GM21737 (cell line): ENCODE measurements at regions not wholly inside any gene's neighbourhood (a gene's known extent, or its start where the extent isn't known, plus 50 kb on each side); places are given as distances from the start of the nearest gene placed in this dataset.

ENCODE experiments used
- ATAC-seq: cut with Tn5 transposase; IDR thresholded peaks from one replicate; pipeline ENCODE4 v1.9.1; 2021; ENCODE audit warnings: mild to moderate bottlenecking, moderate library complexity; ENCODE audit not compliant: unreplicated experiment

DNA sequence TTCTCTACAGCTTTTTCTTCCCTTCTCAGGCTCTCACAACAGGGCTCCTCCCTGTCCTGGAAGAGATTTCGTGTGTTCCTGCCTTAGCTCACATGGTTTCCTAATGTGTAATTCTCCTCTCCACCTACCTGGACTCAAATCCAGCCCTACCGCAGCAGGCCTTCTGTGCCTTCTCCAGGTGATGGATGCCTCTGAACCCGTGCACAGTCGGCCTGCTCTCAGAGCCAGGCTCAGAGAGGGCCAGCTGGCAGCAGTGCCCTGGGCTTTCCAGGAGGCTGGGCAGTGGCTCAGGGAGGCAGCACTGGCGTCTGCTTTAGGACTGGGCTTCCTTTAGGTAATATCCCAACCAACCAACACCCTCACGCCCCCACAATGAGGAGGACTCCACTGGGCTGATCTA is 123.2 kb upstream of the TMC3 start:
- ATAC-seq, result no peak

DNA sequence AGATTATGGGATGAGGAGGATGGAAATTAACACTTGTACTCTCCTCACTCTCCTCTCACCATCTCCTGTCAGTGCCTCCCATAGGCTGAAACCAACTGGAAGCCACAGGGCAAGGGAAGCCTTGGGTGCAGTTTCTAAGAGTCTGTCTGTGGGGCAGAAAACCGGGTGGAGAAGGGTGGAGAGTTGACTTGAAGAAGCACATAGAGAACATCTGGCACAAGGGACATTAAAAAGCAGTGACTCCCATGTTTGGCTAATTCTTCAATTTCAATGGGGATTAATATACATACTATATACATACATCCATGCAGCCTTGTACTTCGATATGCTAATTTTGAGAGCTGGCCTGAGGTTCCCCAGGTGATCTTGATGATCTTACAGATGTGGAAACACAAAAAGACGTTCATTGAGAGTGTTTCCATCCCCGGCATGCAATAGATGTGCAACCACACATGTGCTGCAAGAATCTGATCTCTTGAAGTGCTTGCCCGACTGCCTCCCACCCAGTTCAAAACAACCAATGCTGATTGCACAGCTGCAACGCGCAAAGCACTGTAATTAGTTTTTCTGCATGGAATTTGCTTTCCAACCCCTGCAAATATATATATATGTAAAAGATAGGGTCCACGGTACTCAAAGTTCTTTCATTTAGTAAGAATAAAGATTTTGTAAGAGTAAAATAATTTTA is 121.9 kb upstream of the TMC3 start:
- no peak for ATAC-seq

DNA sequence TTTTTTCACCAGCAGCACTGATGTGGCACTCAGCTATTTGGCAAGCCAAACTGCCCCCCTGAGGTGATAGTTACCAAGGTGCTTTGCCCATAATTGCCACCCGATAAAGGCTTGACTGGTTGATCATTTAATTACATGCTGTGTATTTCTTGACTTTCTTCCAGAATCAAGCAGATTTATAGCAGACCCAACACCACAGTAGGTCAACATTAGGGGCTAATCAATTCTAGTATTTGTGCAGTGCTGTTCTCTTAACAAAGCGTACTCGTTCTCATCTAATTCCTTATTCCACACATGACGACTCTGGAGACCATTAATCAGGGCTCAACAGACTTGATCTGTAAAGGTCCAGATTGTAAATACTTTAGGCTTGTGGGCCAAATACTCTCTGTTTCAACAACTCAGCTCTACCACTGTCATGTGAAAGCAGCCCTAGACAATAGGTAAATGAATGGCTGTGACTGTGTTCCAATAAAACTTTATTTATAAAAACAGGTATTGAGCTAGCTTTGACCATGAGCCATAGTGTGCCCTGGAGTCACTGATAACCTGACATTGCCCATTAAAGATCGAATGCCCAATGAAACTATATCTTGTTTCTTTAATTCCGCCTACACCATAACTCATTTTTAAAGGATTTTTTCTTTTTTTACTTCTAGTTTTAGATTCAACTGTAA is 119.1 kb upstream of the TMC3 start:
- ATAC-seq, result no peak

DNA sequence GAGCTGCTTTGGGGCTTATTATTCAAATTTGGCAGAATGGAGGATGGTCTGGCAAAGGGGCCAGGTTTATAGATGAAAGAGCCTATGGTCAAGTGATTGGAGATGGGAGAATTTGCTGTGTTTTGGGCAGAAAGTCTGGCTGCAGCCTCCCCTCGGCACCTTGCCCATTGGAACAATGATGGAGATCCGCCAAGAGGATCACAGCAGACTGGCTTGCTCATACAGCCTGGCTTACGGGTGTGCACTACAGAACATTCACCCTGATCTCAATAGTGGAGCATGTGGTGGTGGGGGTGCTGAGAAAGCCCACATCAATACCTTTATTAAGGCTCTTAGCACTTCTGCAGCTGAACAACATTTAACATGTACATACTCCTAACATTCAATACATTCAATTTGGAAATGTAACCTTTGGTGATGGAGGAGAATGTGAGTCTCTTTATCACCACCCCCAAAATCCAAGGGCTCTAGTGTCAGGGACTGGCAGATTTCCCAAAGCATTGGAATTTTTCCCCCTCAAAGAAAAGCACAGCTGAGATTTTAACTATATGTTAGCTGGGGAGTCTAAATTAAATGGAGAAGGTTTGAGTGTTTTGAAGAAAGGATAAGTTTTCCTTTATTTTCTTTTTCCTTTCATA is 118.4 kb upstream of the TMC3 start:
- ATAC-seq, result no peak

DNA sequence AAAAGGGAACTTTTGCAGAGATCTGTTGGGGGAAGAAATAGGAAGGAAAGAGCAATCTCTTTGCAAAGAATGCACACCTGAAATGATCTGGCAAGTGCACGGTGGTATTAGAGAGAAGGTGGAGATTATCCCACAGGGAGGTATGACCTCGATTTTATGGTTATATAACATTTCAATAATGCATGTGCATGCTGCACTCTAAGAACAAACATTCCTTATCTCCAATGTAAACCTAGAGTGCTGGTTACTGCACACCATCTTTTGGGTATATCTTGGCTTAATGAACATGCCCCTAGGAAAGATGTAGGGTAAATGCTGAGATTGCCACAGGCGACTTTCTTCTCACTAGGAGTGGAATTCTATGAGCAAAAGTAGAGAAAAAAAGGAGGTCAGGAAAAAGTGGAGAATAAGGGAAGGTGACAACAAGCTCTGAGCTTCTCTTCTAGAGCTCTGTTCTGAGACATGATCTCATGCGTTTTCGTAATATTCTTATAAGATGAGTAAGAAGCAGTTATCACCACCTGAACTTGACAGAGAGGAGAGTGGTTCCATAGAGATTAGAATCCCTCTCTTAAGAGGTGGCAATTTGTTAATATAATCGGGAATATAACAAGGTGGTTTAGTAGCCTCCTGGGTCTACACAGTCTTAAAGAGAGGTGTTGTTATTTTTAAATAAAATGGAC is 117.5 kb upstream of the TMC3 start:
- no peak for ATAC-seq

DNA sequence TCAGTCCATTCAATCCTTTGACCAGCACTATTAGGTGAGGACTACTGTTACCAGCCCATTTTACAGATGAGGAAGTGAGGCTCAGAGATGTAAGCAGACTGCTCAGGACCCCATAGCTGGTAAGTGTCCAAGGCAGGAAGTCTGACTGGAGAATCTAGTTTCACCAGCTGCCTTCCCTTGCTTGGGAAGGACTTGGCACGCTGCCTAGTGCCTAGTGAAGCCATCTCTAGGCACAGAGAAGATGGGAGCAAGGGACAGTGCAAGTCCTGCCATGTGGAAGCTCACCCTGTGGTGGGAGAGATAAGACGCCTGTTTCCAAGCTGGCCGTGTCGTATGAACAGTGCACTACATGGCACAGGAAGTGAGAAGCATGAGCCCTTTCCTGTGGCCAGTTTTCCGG is 111.8 kb upstream of the TMC3 start:
- no peak for ATAC-seq

DNA sequence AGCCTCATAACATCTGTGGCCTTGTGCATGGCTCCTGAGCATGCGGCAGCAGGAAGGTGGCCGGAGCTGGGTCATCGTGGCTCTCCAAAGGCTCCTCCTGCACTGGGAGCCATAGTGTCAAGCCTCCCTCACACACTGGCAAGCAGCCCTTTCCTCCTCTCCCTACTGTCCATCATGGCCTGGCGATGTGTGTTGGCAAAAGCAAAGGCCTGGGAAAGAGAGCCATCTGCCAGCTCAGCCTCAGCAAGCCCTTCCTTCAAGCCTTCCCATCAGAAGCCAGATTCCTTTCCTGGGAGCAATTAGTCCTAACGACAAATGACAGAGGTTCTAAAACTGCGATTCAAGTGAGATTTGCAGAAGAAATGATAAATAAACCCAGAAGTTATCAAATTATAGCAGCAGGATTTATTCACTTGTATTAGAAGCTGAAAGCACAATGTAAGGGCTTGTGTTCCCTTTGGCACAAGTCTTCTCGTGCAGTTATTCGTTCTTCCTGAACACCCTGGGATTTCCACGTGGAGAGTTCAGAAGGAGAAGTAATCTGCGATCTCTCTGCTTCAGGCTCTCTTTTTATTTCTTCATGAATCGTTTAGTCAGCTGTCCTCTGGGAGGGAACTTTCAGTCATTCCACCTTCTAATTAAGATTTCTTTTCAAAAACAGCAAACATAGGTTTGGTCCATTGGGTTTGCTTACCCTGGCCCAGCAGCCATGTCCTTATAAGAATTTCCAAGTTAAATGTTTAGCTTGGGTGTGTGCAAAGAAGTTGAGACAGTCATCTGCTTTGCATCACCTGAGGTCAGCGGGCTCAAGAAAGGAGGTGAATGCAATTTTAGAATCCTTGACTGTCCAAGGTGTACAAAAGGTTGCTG is 110.3 kb upstream of the TMC3 start:
- no peak for ATAC-seq

DNA sequence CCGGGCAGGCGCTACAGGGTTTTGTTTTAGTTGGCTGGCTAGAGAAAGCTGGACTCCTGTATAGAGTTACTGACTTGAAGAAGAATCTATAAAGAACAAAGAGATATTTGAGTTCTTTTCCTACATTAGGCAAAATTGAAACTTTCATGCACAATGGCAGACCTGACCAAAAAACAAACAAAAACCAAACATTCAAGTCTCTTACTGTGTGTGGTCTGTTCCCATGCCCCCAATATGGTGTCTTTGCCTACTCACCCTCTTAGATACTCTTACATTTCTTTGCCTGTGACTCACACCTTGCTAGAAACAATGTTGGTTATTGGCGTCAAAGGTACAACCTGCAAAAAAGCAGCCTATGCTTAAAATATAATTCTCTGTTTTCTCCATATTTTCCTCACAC is 109.5 kb upstream of the TMC3 start:
- no peak for ATAC-seq

DNA sequence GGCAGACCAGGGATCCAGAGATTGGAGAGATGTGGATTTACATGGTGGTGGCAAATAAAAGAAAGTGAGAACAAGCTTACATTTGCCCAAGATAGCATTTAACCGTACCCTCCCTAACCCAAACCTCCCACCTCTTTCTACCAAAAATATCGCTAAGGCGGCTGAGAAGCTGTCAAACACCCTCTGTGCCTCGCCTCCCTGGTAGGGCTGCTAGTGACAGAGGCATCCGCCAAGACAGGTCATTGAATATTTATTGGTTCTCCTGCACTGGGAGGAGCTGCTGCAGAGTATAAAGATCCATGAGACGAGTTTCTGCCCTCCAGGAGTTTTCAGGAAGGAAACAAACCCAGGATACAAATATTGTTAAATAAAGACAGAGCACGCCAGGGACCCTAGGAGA is 107.3 kb upstream of the TMC3 start:
- ATAC-seq, result no peak

DNA sequence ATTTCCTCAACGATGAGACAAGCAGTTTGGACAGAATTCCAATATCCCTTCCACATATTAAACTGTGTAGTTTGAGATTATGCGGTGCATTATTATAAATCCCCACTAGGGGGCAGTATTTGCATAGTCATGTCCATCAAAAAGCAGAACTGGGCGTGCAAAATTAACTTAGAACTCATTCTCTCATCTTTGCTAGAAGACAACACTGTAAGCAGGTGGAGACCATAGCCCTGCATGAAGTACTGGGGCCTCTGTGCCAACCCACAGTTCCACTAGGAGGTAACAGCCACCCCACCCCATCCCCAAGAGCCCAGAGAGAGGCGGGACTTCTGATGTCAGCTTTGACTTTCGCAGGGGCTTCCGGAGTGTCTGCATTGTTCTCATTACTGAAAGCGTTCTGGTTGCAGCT is 106.6 kb upstream of the TMC3 start:
- ATAC-seq, result no peak

DNA sequence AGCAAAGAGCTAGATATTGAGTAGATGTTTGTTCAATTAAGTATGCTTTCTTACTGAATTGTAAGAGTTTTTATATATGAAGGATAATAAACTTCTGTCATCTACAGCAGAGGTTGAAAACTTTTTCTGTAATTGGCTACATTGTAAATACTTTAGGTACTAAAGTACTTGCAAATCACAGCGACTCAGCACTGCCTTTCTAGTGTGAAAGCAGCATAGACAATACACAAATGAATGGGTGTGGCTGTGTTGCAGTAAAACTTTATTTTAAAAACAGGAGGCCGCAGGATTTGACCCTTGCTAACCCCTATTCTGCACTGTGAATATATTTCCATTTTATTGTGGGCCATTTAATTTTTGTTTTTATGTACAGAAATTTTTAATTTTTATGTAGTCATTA is 104.3 kb upstream of the TMC3 start:
- no peak for ATAC-seq

DNA sequence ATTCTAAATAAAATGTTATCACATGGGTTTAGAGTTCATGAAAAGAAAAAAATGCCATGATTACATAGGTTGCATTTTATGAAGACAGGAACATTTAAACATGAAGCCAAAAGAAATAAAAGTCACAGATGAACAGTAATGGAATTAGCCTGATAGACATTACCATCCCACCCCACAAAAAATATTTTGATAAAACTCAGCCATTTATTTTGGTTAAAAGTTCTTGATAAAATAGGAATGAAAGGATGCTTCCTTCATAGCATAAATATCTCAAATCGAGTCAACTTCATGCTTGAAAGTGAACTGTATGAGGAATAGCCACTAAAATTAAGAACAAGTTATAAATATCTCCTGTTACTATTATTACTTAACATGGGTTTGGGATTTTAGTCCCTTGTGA is 101.9 kb upstream of the TMC3 start:
- ATAC-seq, result no peak

DNA sequence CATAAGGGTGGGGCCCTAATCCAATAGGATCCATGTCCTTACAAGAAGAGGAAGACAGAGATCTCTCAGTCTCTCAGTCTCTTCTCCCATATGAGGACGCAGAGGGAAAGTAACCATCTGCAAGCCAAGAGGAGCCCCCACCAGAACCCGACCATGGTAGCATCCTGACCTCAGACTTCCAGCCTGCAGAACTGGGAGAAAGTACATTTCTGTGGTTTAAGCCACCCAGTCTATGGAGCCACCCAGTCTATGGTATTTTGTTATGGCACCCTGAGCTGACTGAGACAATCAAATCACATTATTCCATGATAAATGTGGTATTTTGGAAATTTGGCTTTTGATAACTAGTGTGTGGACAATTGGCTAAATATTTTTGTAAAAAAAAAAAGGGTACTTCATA is 101.5 kb upstream of the TMC3 start:
- ATAC-seq, result no peak

DNA sequence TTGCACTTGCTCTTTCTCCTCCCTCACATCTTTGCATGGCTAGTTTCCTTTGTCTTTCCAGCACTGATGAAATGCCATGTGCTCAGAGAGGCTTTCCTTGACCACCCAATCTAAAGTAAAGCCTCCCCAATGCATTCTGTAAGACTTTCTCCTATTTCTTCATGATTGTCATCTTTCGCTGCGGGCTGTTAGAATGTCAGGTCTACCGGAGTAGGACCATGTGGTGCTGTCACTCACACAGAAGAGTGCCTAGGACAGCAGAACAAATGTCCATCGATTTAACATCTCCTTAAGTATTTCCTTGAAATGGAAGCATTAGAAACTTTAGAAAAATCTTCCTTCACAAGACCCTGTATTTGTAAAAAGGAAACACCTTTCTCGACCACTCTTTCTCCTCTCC is 99.9 kb upstream of the TMC3 start:
- ATAC-seq, result no peak

DNA sequence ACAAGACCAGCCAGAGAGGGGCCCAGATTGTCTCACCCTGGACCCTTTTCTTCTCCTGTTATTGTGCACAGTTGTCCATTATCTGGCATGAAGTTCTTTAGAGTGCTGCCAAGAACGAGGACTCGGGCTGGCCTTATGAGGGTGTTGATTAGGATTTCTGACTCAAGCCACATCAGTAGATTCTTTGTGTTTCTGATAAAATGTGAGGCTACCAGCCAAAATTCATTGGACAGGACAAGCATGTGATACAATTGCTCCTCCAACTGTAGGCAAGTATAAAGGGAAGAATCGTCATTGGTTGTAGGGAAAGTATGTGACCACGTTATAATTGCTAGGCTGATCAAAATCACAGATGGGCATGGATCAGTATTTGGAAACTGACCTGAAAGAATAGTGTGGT is 99.2 kb upstream of the TMC3 start:
- no peak for ATAC-seq

DNA sequence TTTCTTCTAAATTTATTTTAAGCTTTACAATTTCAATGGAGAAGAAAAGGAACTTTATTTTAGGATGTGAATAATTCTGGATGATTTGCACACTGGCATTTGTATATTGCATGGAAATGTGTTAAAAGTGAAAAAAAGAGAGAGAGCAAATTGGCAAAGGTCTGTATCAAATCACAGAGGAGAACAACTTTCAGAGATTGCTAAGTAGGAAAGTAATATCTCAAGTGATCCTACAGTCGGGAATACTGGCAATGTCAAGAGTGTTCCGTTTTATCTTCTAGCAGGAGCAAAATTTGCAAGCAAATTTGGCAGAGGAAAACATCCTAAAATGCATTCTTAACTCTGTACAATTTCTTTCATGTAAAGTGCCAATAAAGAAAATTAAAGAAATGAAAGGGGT is 97.1 kb upstream of the TMC3 start:
- no peak for ATAC-seq

DNA sequence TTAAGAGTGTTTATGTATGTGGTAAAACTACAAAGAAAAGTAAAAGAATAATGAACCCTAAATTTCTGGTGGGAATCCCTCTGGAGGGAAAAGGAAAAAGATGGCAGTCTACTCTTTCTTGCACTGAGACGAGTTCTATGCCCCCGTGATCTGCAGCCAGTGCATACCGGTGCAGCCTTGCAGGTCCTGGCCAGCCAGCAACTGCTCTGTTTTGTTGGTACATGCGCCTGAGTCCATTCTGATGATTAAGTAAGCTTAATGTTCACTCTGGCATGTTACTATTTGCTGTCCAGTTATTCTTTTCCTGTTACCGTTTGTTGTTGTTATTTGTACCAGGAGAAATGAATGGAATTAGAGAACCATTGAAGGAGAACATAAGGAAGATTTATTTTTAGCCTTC is 95.1 kb upstream of the TMC3 start:
- ATAC-seq, result no peak

DNA sequence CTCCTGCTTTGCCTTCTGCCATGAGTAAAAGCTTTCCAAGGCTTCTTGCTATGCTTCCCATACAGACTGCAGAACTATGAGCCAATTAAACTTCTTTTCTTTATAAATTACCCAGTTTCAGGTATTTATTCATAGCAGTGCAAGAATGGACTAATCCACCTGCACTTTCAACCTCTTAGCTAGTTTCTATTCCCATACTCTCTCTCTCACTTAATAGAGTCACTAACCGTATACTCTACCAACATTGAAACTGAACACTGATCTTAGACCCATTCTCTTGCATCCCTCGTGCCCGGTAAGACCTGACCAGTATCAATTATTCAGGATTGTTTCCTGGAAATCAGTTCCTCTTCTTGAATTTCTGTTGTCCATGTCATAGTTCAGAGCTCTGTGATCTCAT is 92.7 kb upstream of the TMC3 start:
- ATAC-seq, result no peak

DNA sequence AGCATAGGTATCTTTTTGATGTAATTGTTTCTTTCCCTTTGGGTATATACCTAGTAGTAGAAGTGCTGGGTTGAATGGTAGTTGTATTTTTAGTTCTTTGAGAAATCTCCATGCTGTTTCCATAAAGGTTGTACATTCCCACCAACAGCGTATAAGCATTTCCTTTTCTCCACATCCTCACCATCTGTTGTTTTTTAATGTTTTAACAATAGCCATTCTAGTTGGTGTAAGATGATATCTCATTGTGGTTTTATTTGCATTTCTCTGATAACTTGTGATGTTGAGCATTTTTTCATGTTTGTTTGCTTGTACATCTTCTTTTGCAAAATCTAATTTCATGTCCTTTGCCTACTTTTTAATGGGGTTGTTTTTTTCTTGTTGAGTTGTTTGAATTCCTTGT is 80.0 kb upstream of the TMC3 start:
- no peak for ATAC-seq

DNA sequence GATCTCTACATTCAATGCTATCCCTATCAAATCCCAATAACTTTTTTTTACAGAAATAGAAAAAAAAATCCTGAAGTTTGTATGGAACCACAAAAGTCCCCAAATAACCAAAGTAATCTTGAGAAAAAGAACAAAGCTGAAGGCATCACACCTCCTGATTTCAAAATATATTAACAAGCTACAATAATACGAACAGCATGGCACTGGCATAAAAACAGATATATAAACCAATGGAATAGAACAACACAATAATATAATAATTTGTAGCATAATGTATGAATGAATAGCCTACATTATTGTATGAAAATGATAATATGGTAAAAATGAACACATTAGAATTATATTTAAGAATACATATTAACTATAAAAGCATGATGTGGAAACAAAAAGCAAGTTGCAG is 76.7 kb upstream of the TMC3 start:
- no peak for ATAC-seq
